HUES48 (cell line): ENCODE measurements at regions not wholly inside any gene's neighbourhood (a gene's known extent, or its start where the extent isn't known, plus 50 kb on each side); places are given as distances from the start of the nearest gene placed in this dataset.
"Not testable (repeated sequence)": the region's sequence is repeated elsewhere in the genome, so short reads cannot be mapped to it uniquely, and the experiment has no call there.

Experiments used
- H3K27ac ChIP-seq: one replicate; pipeline ENCODE4 v1.7.0; 2013; ENCODE audit warnings: low read depth, low read length, inconsistent platforms
- H3K27me3 ChIP-seq: 2 replicates; pipeline ENCODE4 v1.6.1; 2013; ENCODE audit warnings: mild to moderate bottlenecking, low read length; ENCODE audit not compliant: control insufficient read depth, insufficient read depth
- H3K36me3 ChIP-seq: 2 replicates; pipeline ENCODE4 v1.6.1; 2013; ENCODE audit warnings: low read length; ENCODE audit not compliant: control insufficient read depth, insufficient read depth
- H3K4me1 ChIP-seq: 2 replicates; pipeline ENCODE4 v1.6.1; 2013; ENCODE audit warnings: mild to moderate bottlenecking, low read length; ENCODE audit not compliant: control insufficient read depth, insufficient read depth
- H3K4me3 ChIP-seq: 2 replicates; pipeline ENCODE4 v1.5.1; 2013; ENCODE audit warnings: mild to moderate bottlenecking, low read depth, low read length
- H3K9ac ChIP-seq: 2 replicates; pipeline ENCODE4 v1.6.1; 2013; ENCODE audit warnings: mild to moderate bottlenecking, low read depth, low read length, moderate library complexity
- H3K9me3 ChIP-seq: 2 replicates; pipeline ENCODE4 v1.6.1; 2013; ENCODE audit warnings: low read length; ENCODE audit not compliant: control insufficient read depth, insufficient read depth

GRCh38 chr1:234811824-234812223 is 201.8 kb upstream of the IRF2BP2 start:
- H3K4me3 ChIP-seq, H3K36me3 ChIP-seq, H3K27ac ChIP-seq, H3K9ac ChIP-seq, H3K9me3 ChIP-seq, H3K4me1 ChIP-seq, H3K27me3 ChIP-seq: not testable (repeated sequence)

- not testable (repeated sequence) for H3K4me1 ChIP-seq, H3K4me3 ChIP-seq, H3K27ac ChIP-seq, H3K36me3 ChIP-seq, H3K9me3 ChIP-seq, H3K27me3 ChIP-seq, H3K9ac ChIP-seq
Measured at GRCh38 chr1:234810726-234811125, 200.7 kb upstream of the IRF2BP2 start.

- H3K4me3 ChIP-seq, H3K27ac ChIP-seq, H3K9me3 ChIP-seq: not testable (repeated sequence)
Measured at GRCh38 chr1:234809854-234810245, 199.9 kb upstream of the IRF2BP2 start.

GRCh38 chr1:234808943-234809853 is 199.2 kb upstream of the IRF2BP2 start:
- not testable (repeated sequence) for H3K36me3 ChIP-seq, H3K9ac ChIP-seq, H3K27ac ChIP-seq, H3K4me3 ChIP-seq, H3K27me3 ChIP-seq, H3K9me3 ChIP-seq, H3K4me1 ChIP-seq

More at GRCh38 chr1:234809854-234810245, 199.9 kb upstream of the IRF2BP2 start:
- not testable (repeated sequence) for H3K9ac ChIP-seq, H3K4me1 ChIP-seq, H3K36me3 ChIP-seq, H3K27me3 ChIP-seq

- H3K4me1 ChIP-seq, H3K27ac ChIP-seq, H3K4me3 ChIP-seq, H3K36me3 ChIP-seq, H3K9ac ChIP-seq, H3K27me3 ChIP-seq, H3K9me3 ChIP-seq: not testable (repeated sequence)
Measured at GRCh38 chr1:234808459-234808858, 198.5 kb upstream of the IRF2BP2 start.

GRCh38 chr1:234807705-234808104 is 197.7 kb upstream of the IRF2BP2 start:
- not testable (repeated sequence) for H3K36me3 ChIP-seq, H3K4me3 ChIP-seq, H3K9me3 ChIP-seq, H3K27me3 ChIP-seq, H3K27ac ChIP-seq, H3K4me1 ChIP-seq, H3K9ac ChIP-seq

- H3K27ac ChIP-seq, H3K4me1 ChIP-seq, H3K36me3 ChIP-seq, H3K9me3 ChIP-seq, H3K4me3 ChIP-seq, H3K9ac ChIP-seq, H3K27me3 ChIP-seq: not testable (repeated sequence)
Measured at GRCh38 chr1:234802586-234802985, 192.6 kb upstream of the IRF2BP2 start.

- H3K27ac ChIP-seq = not testable (repeated sequence)
Measured at GRCh38 chr1:234801636-234802035, 191.7 kb upstream of the IRF2BP2 start.

GRCh38 chr1:234801147-234801546 is 191.2 kb upstream of the IRF2BP2 start:
- H3K27ac ChIP-seq, H3K36me3 ChIP-seq, H3K9ac ChIP-seq, H3K4me3 ChIP-seq, H3K4me1 ChIP-seq, H3K27me3 ChIP-seq, H3K9me3 ChIP-seq: not testable (repeated sequence)

More at GRCh38 chr1:234801636-234802035, 191.7 kb upstream of the IRF2BP2 start:
- not testable (repeated sequence) for H3K36me3 ChIP-seq, H3K4me3 ChIP-seq, H3K4me1 ChIP-seq, H3K9ac ChIP-seq, H3K27me3 ChIP-seq, H3K9me3 ChIP-seq

GRCh38 chr1:234800563-234800962 is 190.6 kb upstream of the IRF2BP2 start:
- H3K36me3 ChIP-seq, H3K27ac ChIP-seq, H3K4me3 ChIP-seq, H3K9ac ChIP-seq, H3K27me3 ChIP-seq, H3K4me1 ChIP-seq, H3K9me3 ChIP-seq: not testable (repeated sequence)

GRCh38 chr1:234799021-234799689 is 189.2 kb upstream of the IRF2BP2 start:
- not testable (repeated sequence) for H3K9ac ChIP-seq, H3K27me3 ChIP-seq, H3K36me3 ChIP-seq, H3K4me3 ChIP-seq, H3K9me3 ChIP-seq, H3K4me1 ChIP-seq, H3K27ac ChIP-seq
